CD4-positive, alpha-beta T cell (primary cell): ENCODE measurements at regions not wholly inside any gene's neighbourhood (a gene's known extent, or its start where the extent isn't known, plus 50 kb on each side); places are given as distances from the start of the nearest gene placed in this dataset.

Experiments used
- ATAC-seq: fragments of 200-7000 bp; cut with Tn5 transposase; one replicate; pipeline ENCODE4 v1.10.0; 2022; ENCODE audit warnings: mild to moderate bottlenecking; ENCODE audit not compliant: poor library complexity
- CTCF ChIA-PET: fragments of 350-600 bp; sonication (Branson Sonifier 250); formaldehyde crosslinking; loops from one replicate; lab custom pipeline; 2021; ENCODE audit warnings: antibody characterized with exemption, inconsistent platforms; lab: Charles Lee
- POLR2A ChIA-PET: fragments of 350-600 bp; sonication (Branson Sonifier 250); formaldehyde crosslinking; loops from one replicate; lab custom pipeline; 2021; ENCODE audit warnings: antibody characterized with exemption, inconsistent platforms; lab: Charles Lee
- DNase-seq, 14 experiments: peaks; one replicate each; pipeline ENCODE4 v3.0.0-alpha.2; 2013 to 2020; ENCODE audit warnings: mixed read lengths in 2 of 14
- H3K27ac ChIP-seq, 2 donors: one replicate each; pipeline versions ENCODE4 v1.5.1 to v1.7.0; 2013; ENCODE audit warnings: low read length in 2 of 2, low read depth in 1 of 2, mild to moderate bottlenecking in 1 of 2
- H3K27me3 ChIP-seq, 2 experiments: 1 replicate in 1 of 2; 2 replicates in 1 of 2; pipeline versions ENCODE4 v1.6.1 to v1.7.0; 2013; ENCODE audit warnings: low read length in 2 of 2, control low read depth in 1 of 2, mild to moderate bottlenecking in 1 of 2, moderate library complexity in 1 of 2; ENCODE audit not compliant: insufficient read depth in 2 of 2, control insufficient read depth in 1 of 2
- H3K36me3 ChIP-seq: one replicate; pipeline ENCODE4 v1.6.1; 2013; ENCODE audit warnings: low read length, control low read depth; ENCODE audit not compliant: insufficient read depth
- H3K4me1 ChIP-seq: one replicate; pipeline ENCODE4 v1.6.1; 2013; ENCODE audit warnings: low read length, control low read depth; ENCODE audit not compliant: insufficient read depth
- H3K4me3 ChIP-seq: one replicate; pipeline ENCODE4 v1.5.1; 2013; ENCODE audit warnings: mild to moderate bottlenecking, low read length, moderate library complexity
- H3K9me3 ChIP-seq, 2 experiments: 1 replicate in 1 of 2; 2 replicates in 1 of 2; pipeline versions ENCODE4 v1.6.1 to v1.7.0; 2013; ENCODE audit warnings: low read length in 2 of 2, mild to moderate bottlenecking in 2 of 2, control low read depth in 1 of 2, moderate library complexity in 1 of 2; ENCODE audit not compliant: control insufficient read depth in 1 of 2, insufficient read depth in 1 of 2
- H3K27ac Mint-ChIP-seq: one replicate; pipeline ENCODE4 v1.8.0; 2020; ENCODE audit warnings: mixed read lengths
- H3K27me3 Mint-ChIP-seq: one replicate; pipeline ENCODE4 v1.8.0; 2021; ENCODE audit warnings: mixed read lengths
- H3K36me3 Mint-ChIP-seq: one replicate; pipeline ENCODE4 v1.8.0; 2021; ENCODE audit warnings: low read depth, mixed read lengths
- H3K4me1 Mint-ChIP-seq: one replicate; pipeline ENCODE4 v1.8.0; 2021; ENCODE audit warnings: low read depth, mixed read lengths
- H3K4me3 Mint-ChIP-seq: one replicate; pipeline ENCODE4 v1.8.0; 2020; ENCODE audit warnings: mild to moderate bottlenecking, mixed read lengths
- H3K9me3 Mint-ChIP-seq: one replicate; pipeline ENCODE4 v1.8.0; 2020; ENCODE audit warnings: mixed read lengths
- CTCF ChIP-seq: fragments of 200-600 bp; IDR thresholded peaks from one replicate; pipeline ENCODE4 v1.8.0; 2022; ENCODE audit warnings: antibody characterized with exemption, mild to moderate bottlenecking
- intact Hi-C, 2 experiments: fragments of 100-400 bp; cut with DNase I in 1 of 2; cut with micrococcal nuclease in 1 of 2; formaldehyde crosslinking; loops; one replicate each; pipeline versions ENCODE4 v1.15.1 to v1.9.0; 2023 to 2025; cut with DNase I, micrococcal nuclease

- Histone ChIP-seq H3K4me3 (no peak overlapping the region), H3K4me1 (no peaks in the 10 kb centered on the region), H3K9me3 (peaks cover 0 to 8% of the 10 kb centered on the region in 2 experiments), H3K27me3 (no peaks in the 10 kb centered on the region), H3K27ac (no peak overlapping the region), H3K36me3 (no peaks in the 10 kb centered on the region)
- ChIA-PET POLR2A (no interaction called here), CTCF (no interaction called here)
- ATAC-seq (no peak), DNase-seq (no peak)
- intact Hi-C loops, result no loop called here
- no peak for TF ChIP-seq CTCF
- no peak overlapping the region for H3K27ac Mint-ChIP-seq
- H3K36me3 Mint-ChIP-seq, result no peaks in the 10 kb centered on the region
- no peaks in the 10 kb centered on the region for H3K4me1 Mint-ChIP-seq
- H3K4me3 Mint-ChIP-seq, result no peak overlapping the region
- no peaks in the 10 kb centered on the region for H3K27me3 Mint-ChIP-seq
- H3K9me3 Mint-ChIP-seq, result peaks cover 1% of the 10 kb centered on the region
These were observed 1066.8 kb upstream of the PABPC4L start for GRCh38 chr4:135268369-135268768.

- POLR2A ChIA-PET, result no interaction called here
These were observed 1065.7 kb upstream of the PABPC4L start for GRCh38 chr4:135267148-135267865.

GRCh38 chr4:135256111-135256510 lies 1054.5 kb upstream of the PABPC4L start:
- Mint-ChIP-seq H3K9me3 (no peaks in the 10 kb centered on the region), H3K27me3 (no peaks in the 10 kb centered on the region), H3K36me3 (no peaks in the 10 kb centered on the region), H3K4me1 (no peaks in the 10 kb centered on the region), H3K4me3 (no peak overlapping the region), H3K27ac (no peak overlapping the region)
- CTCF ChIA-PET, result no interaction called here
- POLR2A ChIA-PET, result no interaction called here
- Histone ChIP-seq H3K27me3 (no peaks in the 10 kb centered on the region), H3K4me1 (no peaks in the 10 kb centered on the region), H3K9me3 (no peaks in the 10 kb centered on the region), H3K36me3 (no peaks in the 10 kb centered on the region), H3K4me3 (no peak overlapping the region), H3K27ac (no peak overlapping the region)
- DNase-seq (no peak), ATAC-seq (no peak)
- intact Hi-C loops, result no loop called here
- TF ChIP-seq CTCF, result no peak

More at GRCh38 chr4:135267148-135267865, 1065.7 kb upstream of the PABPC4L start:
- Mint-ChIP-seq H3K27me3 (no peaks in the 10 kb centered on the region), H3K27ac (no peak overlapping the region), H3K9me3 (peaks cover 1% of the 10 kb centered on the region), H3K36me3 (no peaks in the 10 kb centered on the region), H3K4me1 (no peaks in the 10 kb centered on the region), H3K4me3 (no peak overlapping the region)
- no peaks in the 10 kb centered on the region for H3K36me3 ChIP-seq
- no peak overlapping the region for H3K4me3 ChIP-seq
- intact Hi-C loops, result no loop called here
- H3K9me3 ChIP-seq, result peaks cover 0 to 10% of the 10 kb centered on the region in 2 experiments
- no peak for DNase-seq
- H3K27ac ChIP-seq, result no peak overlapping the region
- H3K4me1 ChIP-seq, result no peaks in the 10 kb centered on the region
- no peaks in the 10 kb centered on the region for H3K27me3 ChIP-seq
- no peak for ATAC-seq
- CTCF ChIA-PET, result no interaction called here
- no peak for TF ChIP-seq CTCF
